SJSA1 (cell line): ENCODE measurements at regions not wholly inside any gene's neighbourhood (a gene's known extent, or its start where the extent isn't known, plus 50 kb on each side); places are given as distances from the start of the nearest gene placed in this dataset.

Experiments used
- DNase-seq, 2 experiments: peaks; one replicate each; pipeline ENCODE4 v3.0.0-alpha.2; 2015 to 2020; ENCODE audit warnings: low spot score in 2 of 2, low read depth in 1 of 2
- H3K27ac ChIP-seq: fragments of 250-450 bp; sonication (Bioruptor Pico); 2 replicates; pipeline ENCODE4 v1.5.1; 2020; ENCODE audit warnings: mild to moderate bottlenecking, moderate library complexity
- H3K27me3 ChIP-seq: fragments of 250-450 bp; sonication (Bioruptor Pico); replicated peaks from 2 replicates; pipeline ENCODE4 v1.5.1; 2020; ENCODE audit warnings: mild to moderate bottlenecking, moderate library complexity
- H3K36me3 ChIP-seq: fragments of 250-450 bp; sonication (Bioruptor Pico); 2 replicates; pipeline ENCODE4 v1.5.1; 2020; ENCODE audit warnings: mild to moderate bottlenecking
- H3K4me1 ChIP-seq: fragments of 250-450 bp; sonication (Bioruptor Pico); replicated peaks from 2 replicates; pipeline ENCODE4 v1.6.1; 2021; ENCODE audit warnings: mild to moderate bottlenecking
- H3K4me3 ChIP-seq: fragments of 250-450 bp; sonication (Bioruptor Pico); 2 replicates; pipeline ENCODE4 v1.5.1; 2020; ENCODE audit warnings: mild to moderate bottlenecking
- H3K9me3 ChIP-seq: fragments of 250-450 bp; sonication (Bioruptor Pico); replicated peaks from 2 replicates; pipeline ENCODE4 v1.5.1; 2020; ENCODE audit warnings: mild to moderate bottlenecking

DNA sequence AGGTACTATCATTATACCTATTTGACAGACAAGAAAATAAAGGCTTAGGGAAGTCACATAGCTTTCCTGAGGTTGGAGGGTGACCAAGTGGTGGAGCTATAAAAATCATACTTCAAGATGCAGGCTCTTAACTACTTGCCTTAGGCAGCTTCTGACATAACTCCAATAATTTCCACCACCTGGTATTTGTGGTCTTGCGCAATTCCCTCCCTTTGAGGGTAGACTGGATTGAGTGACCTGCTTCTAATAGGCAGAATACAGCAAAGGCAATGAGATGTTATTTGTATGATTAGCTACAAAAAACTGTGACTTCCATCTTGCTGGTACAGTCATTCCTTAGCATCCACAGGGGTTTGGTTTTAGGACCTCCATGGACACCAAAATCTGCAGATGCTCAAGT lies 385.5 kb downstream of the TMEM114 start:
- Histone ChIP-seq H3K36me3 (no peaks in the 10 kb centered on the region), H3K9me3 (no peaks in the 10 kb centered on the region), H3K4me3 (no peak overlapping the region), H3K4me1 (no peaks in the 10 kb centered on the region), H3K27ac (no peak overlapping the region), H3K27me3 (no peaks in the 10 kb centered on the region; the same call in 1 of the 2 replicates)
- no peak for DNase-seq

DNA sequence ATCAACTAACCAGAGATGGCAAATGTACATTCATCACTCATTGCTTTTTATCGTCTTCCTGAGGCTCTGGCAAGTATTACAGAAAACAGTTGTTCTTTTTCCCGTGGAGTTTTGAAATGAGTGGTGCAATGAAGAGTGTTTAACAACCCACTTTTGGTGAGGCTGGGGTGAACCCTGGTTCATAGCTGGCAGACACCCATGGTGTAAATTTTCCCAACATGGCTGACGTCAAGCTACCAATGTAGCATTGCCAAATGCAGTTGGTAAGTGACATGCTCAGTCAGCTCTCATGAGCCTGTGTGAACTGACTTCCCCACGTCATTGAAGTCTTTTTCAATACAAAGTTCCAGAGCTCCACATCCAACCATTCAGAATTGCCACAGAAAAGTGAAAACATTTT lies 386.2 kb downstream of the TMEM114 start:
- Histone ChIP-seq H3K4me1 (no peaks in the 10 kb centered on the region), H3K36me3 (no peaks in the 10 kb centered on the region), H3K9me3 (no peaks in the 10 kb centered on the region), H3K27ac (no peak overlapping the region), H3K27me3 (no peaks in the 10 kb centered on the region; the same call in 1 of the 2 replicates), H3K4me3 (no peak overlapping the region)
- no peak for DNase-seq

DNA sequence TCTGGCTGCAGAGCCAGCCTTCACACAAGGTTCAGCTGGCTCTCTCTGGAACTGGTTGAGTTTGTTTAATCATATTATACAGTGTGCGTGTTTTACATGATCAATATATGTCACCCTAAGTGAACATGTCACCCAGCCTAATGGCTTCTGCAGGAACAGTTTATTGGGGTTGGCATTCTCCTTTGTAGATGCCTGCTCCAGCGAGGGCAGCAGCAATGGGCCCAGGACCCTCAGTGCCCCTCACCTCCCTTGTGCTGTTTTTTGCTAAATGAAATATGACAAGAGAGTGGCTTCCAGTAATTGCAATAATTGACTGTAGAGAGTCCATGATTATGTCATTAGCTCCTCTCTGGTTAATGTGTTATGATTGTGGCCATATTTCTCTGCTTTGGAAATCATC lies 387.2 kb downstream of the TMEM114 start:
- DNase-seq: no peak
- Histone ChIP-seq H3K27ac (no peak overlapping the region), H3K9me3 (no peaks in the 10 kb centered on the region), H3K36me3 (no peaks in the 10 kb centered on the region), H3K4me3 (no peak overlapping the region), H3K4me1 (no peaks in the 10 kb centered on the region), H3K27me3 (no peaks in the 10 kb centered on the region; the same call in 1 of the 2 replicates)

DNA sequence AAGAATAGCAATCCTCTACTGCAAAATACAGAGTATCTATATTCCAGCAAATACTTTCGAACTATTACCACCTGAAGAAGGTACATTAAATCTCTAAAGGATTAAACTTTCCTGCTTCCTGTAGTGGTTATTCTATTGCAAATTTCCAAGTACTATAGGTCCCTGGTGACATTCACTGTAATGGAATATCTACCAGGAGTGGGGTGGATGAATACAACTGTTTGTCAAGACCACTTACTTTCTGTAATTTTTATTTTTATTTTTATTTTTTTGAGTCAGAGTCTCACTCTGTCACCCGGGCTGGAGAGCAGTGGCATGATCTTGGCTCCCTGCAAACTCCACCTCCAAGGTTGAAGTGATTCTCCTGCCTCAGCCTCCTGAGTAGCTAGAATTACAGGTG lies 389.5 kb downstream of the TMEM114 start:
- no peaks in the 10 kb centered on the region for H3K36me3 ChIP-seq
- peaks cover 3% of the 10 kb centered on the region; the same call in 1 of the 2 replicates for H3K9me3 ChIP-seq
- H3K27me3 ChIP-seq: no peaks in the 10 kb centered on the region
- H3K4me3 ChIP-seq: no peak overlapping the region
- no peaks in the 10 kb centered on the region for H3K4me1 ChIP-seq
- no peak overlapping the region for H3K27ac ChIP-seq
- DNase-seq: no peak

GRCh38 chr16:8199390-8199789 lies 390.9 kb downstream of the TMEM114 start:
- Histone ChIP-seq H3K4me1 (no peaks in the 10 kb centered on the region), H3K4me3 (no peak overlapping the region), H3K9me3 (peaks cover 3% of the 10 kb centered on the region; the same call in 1 of the 2 replicates), H3K27ac (no peak overlapping the region), H3K27me3 (no peaks in the 10 kb centered on the region), H3K36me3 (no peaks in the 10 kb centered on the region)
- no peak for DNase-seq

GRCh38 chr16:8194794-8195193 lies 395.5 kb downstream of the TMEM114 start:
- peaks cover 3% of the 10 kb centered on the region; the same call in 1 of the 2 replicates for H3K9me3 ChIP-seq

GRCh38 chr16:8188841-8189240 lies 401.5 kb downstream of the TMEM114 start:
- Histone ChIP-seq H3K27me3 (no peaks in the 10 kb centered on the region), H3K36me3 (no peaks in the 10 kb centered on the region), H3K4me1 (no peaks in the 10 kb centered on the region), H3K27ac (no peak overlapping the region), H3K4me3 (no peak overlapping the region), H3K9me3 (no peaks in the 10 kb centered on the region)
- DNase-seq: no peak

More at GRCh38 chr16:8194794-8195193, 395.5 kb downstream of the TMEM114 start:
- no peak for DNase-seq
- H3K4me3 ChIP-seq: no peak overlapping the region
- H3K4me1 ChIP-seq: no peaks in the 10 kb centered on the region
- no peaks in the 10 kb centered on the region for H3K27me3 ChIP-seq
- H3K27ac ChIP-seq: no peak overlapping the region
- H3K36me3 ChIP-seq: no peaks in the 10 kb centered on the region

DNA sequence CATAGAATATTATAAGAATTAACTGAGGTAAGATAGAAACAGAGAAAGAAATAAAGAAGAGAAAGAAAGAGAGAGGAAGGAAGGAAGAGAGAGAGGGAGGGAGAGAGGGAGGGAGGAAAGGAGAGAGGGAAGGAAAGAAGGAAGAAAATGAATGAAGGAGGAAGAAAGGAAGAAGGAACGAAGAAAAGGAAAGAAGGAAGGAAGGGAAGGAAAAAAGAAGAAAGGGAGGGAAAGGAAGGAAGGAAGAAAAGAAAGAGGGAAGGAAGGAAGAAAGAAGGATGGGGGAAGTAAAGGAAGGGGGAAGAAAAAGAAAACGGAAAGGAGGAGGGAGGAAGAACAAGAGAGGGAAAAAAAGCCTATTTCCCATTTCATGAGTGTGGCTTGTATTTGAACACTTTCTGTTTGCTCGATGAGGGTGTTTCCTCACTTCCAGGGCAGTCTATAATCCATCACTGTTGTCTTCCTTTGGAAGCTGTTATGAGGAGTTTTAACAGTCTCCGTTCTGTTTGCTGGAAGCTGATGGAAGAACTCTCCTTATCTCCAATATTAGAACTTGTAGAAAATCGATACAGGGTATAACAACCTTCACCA lies 402.4 kb downstream of the TMEM114 start:
- H3K27me3 ChIP-seq: no peaks in the 10 kb centered on the region
- H3K27ac ChIP-seq: no peak overlapping the region
- no peaks in the 10 kb centered on the region for H3K4me1 ChIP-seq
- no peaks in the 10 kb centered on the region for H3K9me3 ChIP-seq
- DNase-seq: no peak
- H3K36me3 ChIP-seq: no peaks in the 10 kb centered on the region
- no peak overlapping the region for H3K4me3 ChIP-seq

DNA sequence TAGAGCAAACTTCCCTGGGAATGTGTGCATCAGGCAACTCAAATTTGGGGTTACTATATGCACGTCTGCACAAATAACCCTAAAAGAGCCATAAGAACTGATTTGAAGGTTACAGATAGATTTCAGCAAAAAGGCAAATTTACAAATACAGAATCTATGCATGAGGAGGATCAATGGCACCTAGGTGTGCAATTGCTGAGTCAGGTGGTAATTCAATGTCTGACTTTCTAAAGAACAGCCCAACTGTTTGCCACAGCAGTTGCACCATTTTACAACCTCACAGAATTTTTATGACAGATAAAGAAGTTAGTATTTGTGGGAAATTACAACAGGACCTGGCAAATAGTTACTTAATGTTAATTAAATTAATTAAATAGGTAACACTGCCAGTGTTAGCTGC lies 405.5 kb downstream of the TMEM114 start:
- Histone ChIP-seq H3K4me3 (no peak overlapping the region), H3K4me1 (no peaks in the 10 kb centered on the region), H3K27me3 (no peaks in the 10 kb centered on the region), H3K27ac (no peak overlapping the region), H3K9me3 (no peaks in the 10 kb centered on the region), H3K36me3 (no peaks in the 10 kb centered on the region)
- DNase-seq: no peak

DNA sequence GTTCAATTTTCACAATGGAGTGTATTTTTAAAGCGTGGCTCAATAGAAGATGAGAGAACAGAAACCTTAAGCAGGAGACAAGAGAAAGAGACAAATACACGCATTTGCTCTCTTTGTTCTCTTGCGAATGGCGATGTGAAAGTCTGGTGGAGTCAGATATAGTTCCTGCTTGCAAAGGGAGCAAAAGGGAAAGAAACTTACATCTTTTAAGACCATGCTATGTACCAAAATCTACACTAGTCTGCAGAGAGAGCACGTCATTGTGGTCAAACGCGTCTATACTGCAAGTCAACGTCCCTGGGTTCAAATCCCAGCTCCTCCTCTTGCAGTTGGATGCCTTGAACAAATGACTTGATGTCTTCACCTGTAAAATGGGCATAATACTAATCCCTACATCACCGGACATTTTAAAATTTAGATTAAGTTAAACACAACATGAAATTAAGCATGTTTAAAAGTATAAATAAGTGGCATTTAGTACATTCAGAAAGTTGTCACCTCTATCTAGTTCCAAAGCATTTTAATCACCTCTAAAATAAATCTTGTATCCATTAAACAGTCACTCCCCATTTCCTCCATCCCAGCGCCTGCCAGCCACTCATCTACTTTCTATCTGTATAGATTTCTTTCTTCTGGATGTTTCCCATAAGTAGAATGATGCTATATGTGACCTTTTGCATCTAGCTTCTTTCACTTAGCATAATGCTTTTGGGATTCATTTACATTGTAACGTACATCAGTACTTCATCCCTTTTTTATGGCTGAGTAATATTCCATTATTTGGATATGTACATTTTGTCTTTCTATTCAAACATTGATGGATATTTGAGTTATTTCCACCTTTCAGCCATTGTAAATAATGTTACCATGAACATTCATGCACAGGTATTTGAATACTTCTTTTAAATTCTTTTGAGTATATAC lies 406.9 kb downstream of the TMEM114 start:
- Histone ChIP-seq H3K4me1 (no peaks in the 10 kb centered on the region), H3K27me3 (no peaks in the 10 kb centered on the region), H3K36me3 (no peaks in the 10 kb centered on the region), H3K4me3 (no peak overlapping the region), H3K9me3 (no peaks in the 10 kb centered on the region), H3K27ac (no peak overlapping the region)
- no peak for DNase-seq

GRCh38 chr16:8182761-8183160 lies 407.6 kb downstream of the TMEM114 start:
- Histone ChIP-seq H3K27me3 (no peaks in the 10 kb centered on the region), H3K4me3 (no peak overlapping the region), H3K36me3 (no peaks in the 10 kb centered on the region), H3K9me3 (no peaks in the 10 kb centered on the region), H3K4me1 (no peaks in the 10 kb centered on the region), H3K27ac (no peak overlapping the region)
- DNase-seq: no peak

DNA sequence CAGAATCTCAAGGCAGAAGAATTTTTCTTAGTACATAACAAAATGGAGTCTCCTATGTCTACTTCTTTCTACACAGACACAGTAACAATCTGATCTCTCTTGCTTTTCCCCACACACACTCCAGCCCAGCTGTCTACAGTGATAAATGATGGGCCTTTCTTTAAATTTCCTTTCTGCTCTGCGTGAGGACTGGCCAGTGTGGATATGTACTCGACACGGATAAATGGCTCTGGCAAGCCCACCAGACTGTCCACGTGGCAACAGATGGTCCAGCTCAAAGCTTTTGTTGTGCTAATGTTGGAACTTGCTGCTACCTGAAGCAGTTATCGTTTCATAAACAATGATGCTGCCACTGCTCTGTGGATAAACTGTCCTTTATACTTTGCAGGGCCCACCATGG lies 410.7 kb downstream of the TMEM114 start:
- Histone ChIP-seq H3K4me1 (no peaks in the 10 kb centered on the region), H3K36me3 (no peaks in the 10 kb centered on the region), H3K27ac (no peak overlapping the region), H3K9me3 (no peaks in the 10 kb centered on the region), H3K4me3 (no peak overlapping the region), H3K27me3 (no peaks in the 10 kb centered on the region)
- no peak for DNase-seq

DNA sequence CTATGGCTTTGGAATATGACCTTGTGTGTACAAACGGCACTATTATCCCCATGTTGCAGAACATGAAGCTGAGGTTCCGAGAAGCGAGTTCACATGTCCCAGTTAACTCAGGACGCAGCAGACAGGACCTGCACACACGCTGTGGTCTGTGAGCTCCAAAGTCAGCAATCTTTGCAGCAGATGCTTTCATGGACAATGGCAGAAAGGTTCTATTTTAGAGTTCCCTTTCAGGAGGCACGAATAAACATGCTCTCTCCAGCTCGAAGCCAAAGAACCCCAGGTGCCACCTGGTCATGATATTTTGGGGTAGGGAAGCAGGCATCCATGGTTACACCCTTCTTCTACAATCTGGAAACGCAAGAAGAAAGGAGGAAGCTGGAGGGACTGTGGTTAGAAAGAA lies 412.0 kb downstream of the TMEM114 start:
- Histone ChIP-seq H3K9me3 (no peaks in the 10 kb centered on the region), H3K27me3 (no peaks in the 10 kb centered on the region), H3K4me1 (no peaks in the 10 kb centered on the region), H3K27ac (no peak overlapping the region), H3K4me3 (no peak overlapping the region), H3K36me3 (no peaks in the 10 kb centered on the region)
- DNase-seq: no peak

DNA sequence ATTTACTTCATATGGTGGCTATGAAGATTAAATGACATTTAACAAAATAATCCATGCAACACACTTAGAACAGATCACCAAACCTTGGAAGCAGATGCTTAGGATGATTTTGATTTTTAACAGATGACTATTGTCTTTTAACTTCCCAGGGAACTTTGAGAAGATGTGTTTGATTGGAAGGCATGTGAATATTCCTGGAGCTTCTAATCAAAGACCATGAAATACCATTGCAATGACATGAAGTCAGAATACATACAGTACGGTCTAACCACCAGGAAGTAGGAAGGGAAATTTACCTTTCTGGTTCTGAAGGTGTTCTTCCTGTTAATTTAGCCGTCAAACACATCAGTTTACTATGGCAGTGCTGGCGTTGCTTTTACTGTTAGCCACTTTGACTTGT lies 414.9 kb downstream of the TMEM114 start:
- no peak overlapping the region for H3K4me3 ChIP-seq
- no peaks in the 10 kb centered on the region for H3K36me3 ChIP-seq
- no peaks in the 10 kb centered on the region for H3K9me3 ChIP-seq
- no peak for DNase-seq
- no peaks in the 10 kb centered on the region for H3K27me3 ChIP-seq
- H3K4me1 ChIP-seq: no peaks in the 10 kb centered on the region
- H3K27ac ChIP-seq: no peak overlapping the region
